Progenitor cell of endocrine pancreas (in vitro differentiated cells): ENCODE measurements at regions not wholly inside any gene's neighbourhood (a gene's known extent, or its start where the extent isn't known, plus 50 kb on each side); places are given as distances from the start of the nearest gene placed in this dataset.

ENCODE experiments used
- DNase-seq: peaks from one replicate; pipeline ENCODE4 v3.0.0; 2021; ENCODE audit warnings: low spot score; ENCODE audit not compliant: unreplicated experiment
- H3K27ac Mint-ChIP-seq: 2 replicates; pipeline ENCODE4 v1.8.0; 2021; ENCODE audit warnings: mild to moderate bottlenecking, moderate library complexity, mixed read lengths
- H3K27me3 Mint-ChIP-seq: 2 replicates; pipeline ENCODE4 v1.8.0; 2021; ENCODE audit warnings: mixed read lengths
- H3K36me3 Mint-ChIP-seq: 2 replicates; pipeline ENCODE4 v1.8.0; 2022; ENCODE audit warnings: mixed read lengths; ENCODE audit not compliant: insufficient read depth
- H3K4me1 Mint-ChIP-seq: 2 replicates; pipeline ENCODE4 v1.8.0; 2021; ENCODE audit warnings: low read depth, mixed read lengths
- H3K4me3 Mint-ChIP-seq: 2 replicates; pipeline ENCODE4 v1.8.0; 2021; ENCODE audit warnings: low read depth, mild to moderate bottlenecking, moderate library complexity, mixed read lengths
- H3K9me3 Mint-ChIP-seq: 2 replicates; pipeline ENCODE4 v1.8.0; 2021; ENCODE audit warnings: low read depth, mixed read lengths
- TF ChIP-seq, protein P1 (sequence below): fragments of 200-600 bp; sonication (generic); IDR thresholded peaks from one replicate; pipeline ENCODE4 v1.5.0; 2021; ENCODE audit warnings: antibody characterized with exemption, mild to moderate bottlenecking; ENCODE audit not compliant: unreplicated experiment

DNA sequence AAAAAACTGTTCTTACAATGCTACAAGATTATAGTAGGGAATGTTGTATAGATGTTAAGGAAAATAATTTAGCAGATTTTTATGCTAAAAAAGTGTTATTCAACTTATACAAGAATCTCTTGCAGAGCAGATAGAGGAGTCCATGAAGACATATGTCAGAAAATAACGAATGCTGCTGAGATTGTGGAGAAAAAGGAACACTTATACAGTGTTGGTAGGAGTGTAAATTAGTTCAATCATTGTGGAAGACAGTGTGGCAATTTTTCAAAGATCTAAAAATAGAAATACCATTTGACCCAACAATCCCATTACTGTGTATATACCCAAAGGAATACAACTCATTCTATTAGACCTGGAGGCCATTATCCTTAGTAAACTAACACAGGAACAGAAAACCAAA, 286.2 kb upstream of the OLFM3 start:
- no peaks in the 10 kb centered on the region for H3K4me1 Mint-ChIP-seq
- no peaks in the 10 kb centered on the region for H3K36me3 Mint-ChIP-seq
- no peak overlapping the region for H3K27ac Mint-ChIP-seq
- TF ChIP-seq, protein P1, sequence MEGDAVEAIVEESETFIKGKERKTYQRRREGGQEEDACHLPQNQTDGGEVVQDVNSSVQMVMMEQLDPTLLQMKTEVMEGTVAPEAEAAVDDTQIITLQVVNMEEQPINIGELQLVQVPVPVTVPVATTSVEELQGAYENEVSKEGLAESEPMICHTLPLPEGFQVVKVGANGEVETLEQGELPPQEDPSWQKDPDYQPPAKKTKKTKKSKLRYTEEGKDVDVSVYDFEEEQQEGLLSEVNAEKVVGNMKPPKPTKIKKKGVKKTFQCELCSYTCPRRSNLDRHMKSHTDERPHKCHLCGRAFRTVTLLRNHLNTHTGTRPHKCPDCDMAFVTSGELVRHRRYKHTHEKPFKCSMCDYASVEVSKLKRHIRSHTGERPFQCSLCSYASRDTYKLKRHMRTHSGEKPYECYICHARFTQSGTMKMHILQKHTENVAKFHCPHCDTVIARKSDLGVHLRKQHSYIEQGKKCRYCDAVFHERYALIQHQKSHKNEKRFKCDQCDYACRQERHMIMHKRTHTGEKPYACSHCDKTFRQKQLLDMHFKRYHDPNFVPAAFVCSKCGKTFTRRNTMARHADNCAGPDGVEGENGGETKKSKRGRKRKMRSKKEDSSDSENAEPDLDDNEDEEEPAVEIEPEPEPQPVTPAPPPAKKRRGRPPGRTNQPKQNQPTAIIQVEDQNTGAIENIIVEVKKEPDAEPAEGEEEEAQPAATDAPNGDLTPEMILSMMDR: no peak
- H3K9me3 Mint-ChIP-seq: peaks cover 16% of the 10 kb centered on the region
- DNase-seq: no peak
- H3K27me3 Mint-ChIP-seq: no peaks in the 10 kb centered on the region
- no peak overlapping the region for H3K4me3 Mint-ChIP-seq

DNA sequence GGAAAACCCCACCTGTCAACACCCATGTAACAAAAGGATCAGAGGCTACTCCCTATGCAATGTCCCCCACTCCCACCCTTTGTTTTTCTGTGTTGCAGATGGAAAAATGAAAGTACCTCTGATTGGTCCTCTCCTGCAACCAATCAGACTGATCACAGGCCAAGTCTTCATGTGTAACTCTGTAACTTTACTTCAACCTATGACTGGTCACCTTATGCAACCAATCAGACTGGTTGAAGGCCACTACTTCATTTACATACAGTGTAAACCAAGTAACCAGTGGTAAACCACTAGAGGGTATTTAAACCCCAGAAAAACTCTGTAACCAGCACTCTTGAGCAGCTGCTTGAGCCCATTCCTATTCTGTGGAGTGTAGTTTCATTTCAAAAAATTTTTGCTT, 266.3 kb upstream of the OLFM3 start:
- Mint-ChIP-seq H3K4me1 (no peaks in the 10 kb centered on the region), H3K9me3 (peaks cover 3% of the 10 kb centered on the region), H3K27me3 (no peaks in the 10 kb centered on the region), H3K4me3 (no peak overlapping the region), H3K36me3 (no peaks in the 10 kb centered on the region), H3K27ac (no peak overlapping the region)
- no peak for DNase-seq
- TF ChIP-seq, protein P1: no peak

DNA sequence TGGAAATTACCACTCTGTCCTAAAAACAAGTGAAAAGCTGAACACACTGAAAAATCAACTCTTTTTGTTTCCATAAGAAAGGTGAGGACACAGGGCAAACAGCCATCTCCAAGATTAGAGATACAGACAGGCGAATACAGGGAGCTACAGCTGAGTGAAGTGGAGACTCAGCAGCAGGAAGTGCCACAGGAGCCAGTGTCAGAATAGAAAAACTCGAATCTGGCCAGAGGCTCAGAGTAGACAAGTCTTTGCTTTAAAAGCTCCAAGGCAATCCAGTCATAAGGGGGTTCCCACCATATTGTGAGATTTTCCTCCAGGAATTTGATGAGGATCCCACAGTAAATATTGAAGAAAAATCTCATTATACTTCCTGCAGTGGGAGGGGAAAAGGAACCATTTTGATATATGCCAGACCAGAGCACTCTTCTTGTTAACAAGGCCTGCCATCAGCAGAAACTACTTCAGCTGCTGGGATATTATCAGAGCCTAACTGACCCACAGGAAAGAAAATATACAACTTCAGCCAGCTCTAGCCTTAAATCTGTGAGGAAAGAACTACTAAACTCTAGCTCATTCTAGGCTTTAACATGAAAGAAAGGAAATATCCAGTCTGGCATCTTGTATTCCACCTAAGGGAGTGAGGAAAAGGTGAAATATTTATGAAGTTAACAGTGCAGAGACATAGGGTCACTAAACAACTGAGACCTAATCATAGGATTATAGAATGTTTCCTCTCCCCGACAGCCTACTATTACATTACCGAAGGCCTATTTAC, 256.2 kb upstream of the OLFM3 start:
- H3K9me3 Mint-ChIP-seq: no peaks in the 10 kb centered on the region
- no peak overlapping the region for H3K27ac Mint-ChIP-seq
- no peaks in the 10 kb centered on the region for H3K4me1 Mint-ChIP-seq
- H3K27me3 Mint-ChIP-seq: no peaks in the 10 kb centered on the region
- no peaks in the 10 kb centered on the region for H3K36me3 Mint-ChIP-seq
- no peak for DNase-seq
- H3K4me3 Mint-ChIP-seq: no peak overlapping the region
- TF ChIP-seq, protein P1: no peak

DNA sequence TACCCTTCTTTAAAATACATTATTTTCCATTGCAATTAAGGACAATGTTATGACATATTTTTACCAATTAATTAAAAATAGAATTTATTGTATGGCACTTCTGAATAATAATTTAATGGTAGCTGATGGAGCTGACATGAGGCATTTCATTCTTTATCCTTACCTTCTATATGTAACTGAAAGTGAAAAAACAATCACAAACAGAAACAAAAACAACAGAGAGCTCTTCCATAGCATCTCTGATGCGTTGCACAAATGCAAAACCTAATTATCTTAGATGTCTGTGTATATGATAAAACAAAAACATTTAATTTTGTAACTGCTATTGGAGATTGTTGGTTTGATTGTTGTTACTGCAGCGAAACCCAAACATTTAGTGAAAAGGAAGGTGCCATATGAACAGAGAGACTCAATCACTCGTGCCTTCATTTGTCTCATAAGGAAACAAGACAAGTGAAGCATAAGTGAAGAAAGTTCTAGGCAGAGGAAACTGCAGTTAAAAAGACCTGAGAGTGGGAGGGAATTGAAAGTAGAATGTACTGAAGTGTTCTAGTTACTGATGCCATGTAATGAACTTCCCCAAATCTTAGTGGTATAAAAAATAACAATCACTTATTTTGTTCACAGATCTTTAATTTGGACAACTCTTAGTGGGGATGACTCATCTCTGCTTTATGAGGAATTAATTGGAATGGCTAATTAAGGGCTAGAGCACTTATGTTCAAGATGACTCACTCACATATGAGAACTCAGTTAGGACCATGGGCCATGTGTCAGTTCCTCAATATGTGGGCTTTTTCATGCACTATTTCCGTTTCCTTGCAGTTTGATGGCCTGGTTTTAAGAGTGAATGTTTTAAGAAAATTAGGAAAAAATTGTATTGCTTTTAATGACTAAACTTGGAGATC, 245.0 kb upstream of the OLFM3 start:
- Mint-ChIP-seq H3K9me3 (no peaks in the 10 kb centered on the region), H3K4me3 (no peak overlapping the region), H3K4me1 (peaks cover 1% of the 10 kb centered on the region), H3K27me3 (no peaks in the 10 kb centered on the region), H3K36me3 (no peaks in the 10 kb centered on the region), H3K27ac (no peak overlapping the region)
- TF ChIP-seq, protein P1: no peak
- DNase-seq: no peak

DNA sequence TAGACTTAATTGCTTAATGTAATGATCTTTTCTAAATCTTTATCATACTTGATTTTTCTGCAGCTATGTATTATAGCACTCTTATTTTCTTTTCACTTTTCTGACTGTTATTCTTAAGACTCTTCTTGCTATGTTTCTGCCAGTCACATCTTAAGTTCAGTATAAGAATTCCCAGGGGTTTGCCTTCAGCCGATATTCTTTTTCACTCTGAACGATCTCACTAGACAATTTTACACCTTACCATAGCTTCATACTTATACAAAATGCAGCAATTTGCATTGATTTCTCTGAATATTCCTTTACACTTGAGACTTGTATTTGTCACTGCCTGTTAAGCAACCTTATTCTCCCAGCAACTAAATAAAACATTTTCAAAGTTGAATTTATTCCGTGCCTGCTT, 242.5 kb upstream of the OLFM3 start:
- TF ChIP-seq, protein P1: no peak
- peaks cover 3% of the 10 kb centered on the region for H3K9me3 Mint-ChIP-seq
- no peak overlapping the region for H3K4me3 Mint-ChIP-seq
- H3K27me3 Mint-ChIP-seq: no peaks in the 10 kb centered on the region
- no peak overlapping the region for H3K27ac Mint-ChIP-seq
- H3K4me1 Mint-ChIP-seq: no peaks in the 10 kb centered on the region
- no peaks in the 10 kb centered on the region for H3K36me3 Mint-ChIP-seq
- no peak for DNase-seq
